HFFc6 (cell line): ENCODE measurements at regions not wholly inside any gene's neighbourhood (a gene's known extent, or its start where the extent isn't known, plus 50 kb on each side); places are given as distances from the start of the nearest gene placed in this dataset.

Experiments
- DNase-seq: peaks from one replicate; pipeline ENCODE4 v3.0.0-alpha.2; 2018
- H3K27ac Mint-ChIP-seq: 2 replicates; pipeline ENCODE4 v1.8.0; 2020; ENCODE audit warnings: mild to moderate bottlenecking, mixed read lengths
- H3K27me3 Mint-ChIP-seq: 2 replicates; pipeline ENCODE4 v1.8.0; 2021; ENCODE audit warnings: mild to moderate bottlenecking, moderate library complexity, mixed read lengths; ENCODE audit not compliant: insufficient read depth
- H3K36me3 Mint-ChIP-seq: 2 replicates; pipeline ENCODE4 v1.8.0; 2021; ENCODE audit warnings: low read depth, mixed read lengths
- H3K4me1 Mint-ChIP-seq: 2 replicates; pipeline ENCODE4 v1.8.0; 2020; ENCODE audit warnings: low read depth, mixed read lengths
- H3K4me3 Mint-ChIP-seq: 2 replicates; pipeline ENCODE4 v1.8.0; 2020; ENCODE audit warnings: mild to moderate bottlenecking, moderate library complexity, mixed read lengths
- H3K9me3 Mint-ChIP-seq: 2 replicates; pipeline ENCODE4 v1.8.0; 2020; ENCODE audit warnings: mild to moderate bottlenecking, mixed read lengths
- TF ChIP-seq, protein P1 (sequence below): fragments of 200-600 bp; sonication (generic); IDR thresholded peaks from 2 replicates; pipeline ENCODE4 v1.5.0; 2021; ENCODE audit warnings: antibody characterized with exemption, mild to moderate bottlenecking

DNA sequence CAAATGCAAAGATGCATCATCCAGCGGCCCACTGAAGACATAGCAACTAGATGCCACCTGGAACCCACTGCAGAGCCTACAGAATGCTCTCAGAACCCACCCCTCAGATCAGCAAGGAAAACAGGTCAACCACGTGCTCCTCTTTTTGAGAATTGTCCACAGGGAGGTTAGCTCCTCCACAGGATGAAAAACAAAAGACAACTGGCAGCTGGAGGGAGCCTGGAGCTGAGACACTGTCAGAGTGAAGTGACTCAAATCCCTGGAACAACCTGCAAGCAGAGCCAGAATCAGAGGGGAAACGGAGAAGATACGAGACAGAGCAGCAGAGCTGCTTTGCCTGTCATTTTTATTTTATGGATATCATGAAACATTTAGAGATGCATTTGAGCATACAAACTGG is 277.6 kb downstream of the GASK1B start:
- Mint-ChIP-seq H3K9me3 (peaks cover 18% of the 10 kb centered on the region), H3K27me3 (no peaks in the 10 kb centered on the region), H3K4me3 (no peak overlapping the region), H3K4me1 (no peaks in the 10 kb centered on the region), H3K36me3 (no peaks in the 10 kb centered on the region), H3K27ac (no peak overlapping the region)
- TF ChIP-seq, protein P1, sequence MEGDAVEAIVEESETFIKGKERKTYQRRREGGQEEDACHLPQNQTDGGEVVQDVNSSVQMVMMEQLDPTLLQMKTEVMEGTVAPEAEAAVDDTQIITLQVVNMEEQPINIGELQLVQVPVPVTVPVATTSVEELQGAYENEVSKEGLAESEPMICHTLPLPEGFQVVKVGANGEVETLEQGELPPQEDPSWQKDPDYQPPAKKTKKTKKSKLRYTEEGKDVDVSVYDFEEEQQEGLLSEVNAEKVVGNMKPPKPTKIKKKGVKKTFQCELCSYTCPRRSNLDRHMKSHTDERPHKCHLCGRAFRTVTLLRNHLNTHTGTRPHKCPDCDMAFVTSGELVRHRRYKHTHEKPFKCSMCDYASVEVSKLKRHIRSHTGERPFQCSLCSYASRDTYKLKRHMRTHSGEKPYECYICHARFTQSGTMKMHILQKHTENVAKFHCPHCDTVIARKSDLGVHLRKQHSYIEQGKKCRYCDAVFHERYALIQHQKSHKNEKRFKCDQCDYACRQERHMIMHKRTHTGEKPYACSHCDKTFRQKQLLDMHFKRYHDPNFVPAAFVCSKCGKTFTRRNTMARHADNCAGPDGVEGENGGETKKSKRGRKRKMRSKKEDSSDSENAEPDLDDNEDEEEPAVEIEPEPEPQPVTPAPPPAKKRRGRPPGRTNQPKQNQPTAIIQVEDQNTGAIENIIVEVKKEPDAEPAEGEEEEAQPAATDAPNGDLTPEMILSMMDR = no peak
- no peak for DNase-seq

DNA sequence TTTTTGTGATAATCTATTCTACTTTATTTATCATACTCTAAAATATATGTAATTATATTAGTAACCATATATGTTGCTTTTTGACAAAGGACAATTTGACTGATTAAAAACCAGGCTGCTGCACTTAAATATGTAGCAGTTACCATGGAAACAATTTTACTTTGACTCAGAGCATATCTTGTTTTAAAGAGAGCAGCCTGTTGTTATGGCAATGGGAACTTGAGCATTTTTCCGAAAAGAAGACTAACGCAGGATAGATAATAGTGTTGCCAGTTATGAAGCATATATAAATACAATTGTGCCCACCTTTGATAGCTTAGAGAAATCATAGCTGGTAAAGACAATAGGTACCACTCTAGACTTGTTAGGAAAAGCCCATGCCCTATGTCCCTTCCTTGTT is 283.0 kb downstream of the GASK1B start:
- Mint-ChIP-seq H3K4me1 (no peaks in the 10 kb centered on the region), H3K36me3 (no peaks in the 10 kb centered on the region), H3K27ac (no peak overlapping the region), H3K9me3 (peaks cover 5% of the 10 kb centered on the region), H3K27me3 (no peaks in the 10 kb centered on the region), H3K4me3 (no peak overlapping the region)
- TF ChIP-seq, protein P1 = no peak
- DNase-seq = no peak

DNA sequence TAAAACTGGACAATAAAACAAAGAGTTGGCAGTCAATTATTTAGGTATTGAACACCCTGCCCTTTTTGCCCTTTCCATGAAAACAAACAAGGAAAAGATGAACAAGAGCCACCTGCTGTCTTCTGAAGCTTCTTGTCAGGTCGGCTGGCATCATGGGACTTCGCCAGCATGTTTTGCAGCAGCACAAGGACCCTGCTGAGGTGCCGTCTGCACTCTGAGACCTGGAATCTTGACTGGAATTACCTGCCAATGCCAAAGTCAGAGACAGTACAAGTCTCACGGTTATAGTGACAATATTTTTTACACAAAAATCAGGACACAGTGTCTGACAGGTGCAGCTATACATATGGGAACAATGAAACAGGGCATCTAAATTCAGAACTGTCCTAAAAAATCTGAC is 284.5 kb downstream of the GASK1B start:
- H3K4me1 Mint-ChIP-seq = no peaks in the 10 kb centered on the region
- no peak overlapping the region for H3K4me3 Mint-ChIP-seq
- H3K36me3 Mint-ChIP-seq = no peaks in the 10 kb centered on the region
- H3K27me3 Mint-ChIP-seq = no peaks in the 10 kb centered on the region
- TF ChIP-seq, protein P1 = no peak
- no peak overlapping the region for H3K27ac Mint-ChIP-seq
- DNase-seq = no peak
- H3K9me3 Mint-ChIP-seq = no peaks in the 10 kb centered on the region; the same call in 1 of the 2 replicates

DNA sequence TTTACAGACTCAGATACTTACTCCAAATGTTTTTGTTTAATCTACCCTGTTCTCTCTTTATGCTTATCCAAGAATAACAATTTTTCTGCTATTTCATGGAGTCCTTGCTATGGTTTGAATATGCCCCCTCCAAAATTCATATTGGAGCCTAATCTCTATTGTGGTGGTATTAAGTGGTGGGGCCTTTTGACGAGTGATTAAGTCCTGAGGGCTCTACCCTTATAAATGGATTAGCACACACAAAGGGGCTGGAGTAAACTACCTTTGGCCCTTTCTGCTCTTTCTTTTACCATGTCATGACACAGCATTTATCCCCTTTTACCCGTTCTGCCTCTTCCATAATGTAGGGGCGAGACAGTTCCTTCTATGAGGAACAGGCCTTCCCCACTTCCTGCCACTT is 285.5 kb downstream of the GASK1B start:
- Mint-ChIP-seq H3K27me3 (no peaks in the 10 kb centered on the region), H3K4me1 (no peaks in the 10 kb centered on the region), H3K9me3 (no peaks in the 10 kb centered on the region; the same call in 1 of the 2 replicates), H3K4me3 (no peak overlapping the region), H3K27ac (no peak overlapping the region), H3K36me3 (no peaks in the 10 kb centered on the region)
- TF ChIP-seq, protein P1 = no peak
- no peak for DNase-seq

DNA sequence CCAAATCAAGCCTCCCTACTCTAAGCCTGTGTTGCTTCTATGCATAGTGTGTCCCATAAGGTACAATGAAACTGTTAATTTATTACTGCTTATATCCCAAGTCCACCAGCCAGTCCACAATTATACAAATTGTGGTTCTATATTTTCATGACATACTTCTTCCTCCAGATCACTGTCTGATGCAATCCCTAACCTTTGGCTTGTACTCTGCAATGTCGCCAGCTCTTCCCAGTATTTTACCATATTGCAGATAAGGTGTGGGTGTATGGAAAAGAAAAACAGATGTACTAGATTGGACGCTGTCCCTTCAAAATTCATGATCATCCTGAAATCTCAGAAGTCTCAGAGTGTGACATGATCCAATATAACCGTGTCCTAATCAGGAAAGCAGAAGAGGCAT is 286.2 kb downstream of the GASK1B start:
- no peak overlapping the region for H3K4me3 Mint-ChIP-seq
- H3K27me3 Mint-ChIP-seq = no peaks in the 10 kb centered on the region
- H3K27ac Mint-ChIP-seq = no peak overlapping the region
- H3K9me3 Mint-ChIP-seq = no peaks in the 10 kb centered on the region; the same call in 1 of the 2 replicates
- TF ChIP-seq, protein P1 = no peak
- H3K36me3 Mint-ChIP-seq = no peaks in the 10 kb centered on the region
- H3K4me1 Mint-ChIP-seq = no peaks in the 10 kb centered on the region
- no peak for DNase-seq

DNA sequence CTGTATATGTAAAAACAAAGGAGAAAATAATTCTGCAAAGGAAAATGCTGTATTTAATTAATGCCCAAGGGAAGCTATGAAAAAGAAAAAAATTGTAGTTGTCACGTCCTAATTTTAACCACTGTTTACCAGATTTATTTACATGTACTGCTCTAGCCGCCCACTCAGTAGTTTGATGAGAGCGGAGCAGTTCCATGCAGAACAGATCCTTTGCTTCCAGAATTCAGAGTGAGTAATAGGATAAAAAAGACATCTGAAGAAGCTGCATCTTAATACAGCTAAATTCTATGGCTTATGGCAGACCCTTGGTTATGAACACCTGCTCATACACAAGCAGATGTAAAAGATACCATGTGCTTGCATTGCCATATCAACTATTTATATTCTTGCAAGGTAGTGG is 287.0 kb downstream of the GASK1B start:
- Mint-ChIP-seq H3K27me3 (no peaks in the 10 kb centered on the region), H3K4me3 (no peak overlapping the region), H3K4me1 (no peaks in the 10 kb centered on the region), H3K36me3 (no peaks in the 10 kb centered on the region), H3K9me3 (no peaks in the 10 kb centered on the region; the same call in 1 of the 2 replicates), H3K27ac (no peak overlapping the region)
- TF ChIP-seq, protein P1 = no peak
- DNase-seq = no peak
